Esophagus muscularis mucosa (tissue), 4 donors: ENCODE measurements at regions not wholly inside any gene's neighbourhood (a gene's known extent, or its start where the extent isn't known, plus 50 kb on each side); places are given as distances from the start of the nearest gene placed in this dataset.

Experiments used
- EP300 ChIP-seq: sonication (generic); formaldehyde crosslinking; IDR thresholded peaks from one replicate; pipeline ENCODE4 v1.6.1; 2017; ENCODE audit warnings: antibody characterized with exemption
- POLR2A ChIP-seq: fragments of 450-650 bp; IDR thresholded peaks from one replicate; pipeline ENCODE4 v1.6.1; 2017; ENCODE audit warnings: antibody characterized with exemption, moderate library complexity, mild to moderate bottlenecking, low read depth
- POLR2AphosphoS5 ChIP-seq, 2 donors: sonication (generic); formaldehyde crosslinking; IDR thresholded peaks; one replicate each; pipeline ENCODE4 v1.6.1; 2017; ENCODE audit warnings: antibody characterized with exemption in 2 of 2
- TF ChIP-seq, protein P1 (sequence below), 3 experiments: fragments of 200-600 bp in 2 of 3; fragments of 450-650 bp in 1 of 3; sonication (generic) in 2 of 3; IDR thresholded peaks; one replicate each; pipeline ENCODE4 v1.5.1; 2017 to 2019; ENCODE audit warnings: antibody characterized with exemption in 3 of 3, mild to moderate bottlenecking in 2 of 3, moderate library complexity in 1 of 3

DNA sequence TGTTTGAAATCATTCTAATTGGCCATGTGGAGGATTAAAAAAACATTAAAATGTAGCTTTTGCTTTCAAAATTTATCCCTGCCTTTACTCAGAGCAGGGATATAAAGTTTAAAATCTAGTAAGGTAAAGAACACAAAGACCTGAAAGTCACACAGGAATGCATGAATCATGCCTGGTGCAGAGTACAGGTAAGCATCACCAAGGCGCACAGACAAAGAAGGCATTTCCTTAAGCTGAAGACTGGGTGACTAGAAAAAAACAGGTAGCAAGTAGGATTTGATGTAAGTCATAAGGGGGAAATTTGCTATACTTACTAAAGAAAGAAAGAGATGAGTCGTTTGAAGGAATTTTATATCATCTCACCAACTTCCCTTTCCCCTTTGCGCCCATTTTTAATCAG lies 405.6 kb downstream of the GXYLT1 start:
- TF ChIP-seq, protein P1, sequence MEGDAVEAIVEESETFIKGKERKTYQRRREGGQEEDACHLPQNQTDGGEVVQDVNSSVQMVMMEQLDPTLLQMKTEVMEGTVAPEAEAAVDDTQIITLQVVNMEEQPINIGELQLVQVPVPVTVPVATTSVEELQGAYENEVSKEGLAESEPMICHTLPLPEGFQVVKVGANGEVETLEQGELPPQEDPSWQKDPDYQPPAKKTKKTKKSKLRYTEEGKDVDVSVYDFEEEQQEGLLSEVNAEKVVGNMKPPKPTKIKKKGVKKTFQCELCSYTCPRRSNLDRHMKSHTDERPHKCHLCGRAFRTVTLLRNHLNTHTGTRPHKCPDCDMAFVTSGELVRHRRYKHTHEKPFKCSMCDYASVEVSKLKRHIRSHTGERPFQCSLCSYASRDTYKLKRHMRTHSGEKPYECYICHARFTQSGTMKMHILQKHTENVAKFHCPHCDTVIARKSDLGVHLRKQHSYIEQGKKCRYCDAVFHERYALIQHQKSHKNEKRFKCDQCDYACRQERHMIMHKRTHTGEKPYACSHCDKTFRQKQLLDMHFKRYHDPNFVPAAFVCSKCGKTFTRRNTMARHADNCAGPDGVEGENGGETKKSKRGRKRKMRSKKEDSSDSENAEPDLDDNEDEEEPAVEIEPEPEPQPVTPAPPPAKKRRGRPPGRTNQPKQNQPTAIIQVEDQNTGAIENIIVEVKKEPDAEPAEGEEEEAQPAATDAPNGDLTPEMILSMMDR (IDR thresholded peaks at IDR 0.05), result no peak
- TF ChIP-seq POLR2AphosphoS5 (IDR thresholded peaks at IDR 0.05), result no peak
- TF ChIP-seq POLR2A, result no peak
- TF ChIP-seq EP300, result no peak
